H54 (cell line): ENCODE measurements at regions not wholly inside any gene's neighbourhood (a gene's known extent, or its start where the extent isn't known, plus 50 kb on each side); places are given as distances from the start of the nearest gene placed in this dataset.

Experiments used
- DNase-seq: peaks from one replicate; pipeline ENCODE4 v3.0.0; 2011; ENCODE audit warnings: low spot score, mixed read lengths; ENCODE audit not compliant: insufficient read length
- FAIRE-seq: peaks from 3 replicates; lab custom pipeline; 2011; peaks lifted over from hg19 to GRCh38; lab: Jason Lieb, UNC
- POLR2A ChIP-seq: IDR thresholded peaks from 2 replicates; pipeline ENCODE4 v1.6.1; 2011; ENCODE audit warnings: low read depth, mild to moderate bottlenecking, low read length

- FAIRE-seq (no peak), DNase-seq (no peak)
- TF ChIP-seq POLR2A: no peak
These were observed 178.8 kb upstream of the BTBD3 start for GRCh38 chr20:11738852-11739251.

- TF ChIP-seq POLR2A: no peak
- DNase-seq (no peak), FAIRE-seq (no peak)
These were observed 176.7 kb upstream of the BTBD3 start for GRCh38 chr20:11740975-11741374.

- no peak for FAIRE-seq
- no peak for DNase-seq
- TF ChIP-seq POLR2A: no peak
These were observed 172.5 kb upstream of the BTBD3 start for GRCh38 chr20:11745145-11745544.

DNA sequence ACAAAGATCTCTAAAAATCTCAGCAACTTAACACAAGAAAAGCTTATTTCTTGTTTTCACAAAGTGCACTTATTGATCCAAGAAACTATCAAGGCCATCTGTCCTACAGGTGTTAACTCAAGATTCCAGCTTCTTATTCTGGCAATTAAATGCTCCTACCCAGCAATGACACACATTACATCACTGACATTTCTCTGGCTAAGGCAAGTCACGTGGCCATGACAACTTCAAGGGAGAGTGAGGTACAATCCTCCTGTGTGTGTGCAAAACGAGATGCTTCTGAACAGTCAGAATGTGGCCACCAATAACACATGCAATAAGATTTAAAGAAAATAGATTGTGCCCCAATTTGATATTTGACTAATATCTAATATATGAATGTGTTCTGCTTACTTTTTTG, 169.3 kb upstream of the BTBD3 start:
- no peak for TF ChIP-seq POLR2A
- DNase-seq: no peak
- no peak for FAIRE-seq

DNA sequence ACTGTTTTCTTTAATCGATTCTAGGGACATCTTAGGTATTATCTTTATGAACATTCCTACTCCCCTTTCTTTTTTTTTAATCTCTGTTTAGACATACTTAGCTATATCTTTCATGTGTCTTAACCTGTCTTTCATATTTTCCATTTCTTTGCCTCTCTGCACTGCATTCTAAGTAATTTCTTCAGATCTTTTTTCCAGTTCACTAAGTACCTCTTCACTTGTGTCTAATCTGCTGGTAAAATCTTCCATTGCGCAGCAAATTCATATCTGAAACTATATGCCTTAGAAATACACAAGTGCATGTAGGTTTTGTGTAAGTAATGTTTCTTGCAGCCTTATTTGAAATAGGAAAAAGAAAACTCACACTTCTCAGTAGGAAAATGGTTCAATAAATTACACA, 165.4 kb upstream of the BTBD3 start:
- DNase-seq (no peak), FAIRE-seq (no peak)
- no peak for TF ChIP-seq POLR2A

GRCh38 chr20:11753155-11753554, 164.5 kb upstream of the BTBD3 start:
- no peak for DNase-seq
- no peak for TF ChIP-seq POLR2A
- FAIRE-seq: no peak

GRCh38 chr20:11754451-11754850, 163.2 kb upstream of the BTBD3 start:
- no peak for DNase-seq
- TF ChIP-seq POLR2A: no peak
- no peak for FAIRE-seq

DNA sequence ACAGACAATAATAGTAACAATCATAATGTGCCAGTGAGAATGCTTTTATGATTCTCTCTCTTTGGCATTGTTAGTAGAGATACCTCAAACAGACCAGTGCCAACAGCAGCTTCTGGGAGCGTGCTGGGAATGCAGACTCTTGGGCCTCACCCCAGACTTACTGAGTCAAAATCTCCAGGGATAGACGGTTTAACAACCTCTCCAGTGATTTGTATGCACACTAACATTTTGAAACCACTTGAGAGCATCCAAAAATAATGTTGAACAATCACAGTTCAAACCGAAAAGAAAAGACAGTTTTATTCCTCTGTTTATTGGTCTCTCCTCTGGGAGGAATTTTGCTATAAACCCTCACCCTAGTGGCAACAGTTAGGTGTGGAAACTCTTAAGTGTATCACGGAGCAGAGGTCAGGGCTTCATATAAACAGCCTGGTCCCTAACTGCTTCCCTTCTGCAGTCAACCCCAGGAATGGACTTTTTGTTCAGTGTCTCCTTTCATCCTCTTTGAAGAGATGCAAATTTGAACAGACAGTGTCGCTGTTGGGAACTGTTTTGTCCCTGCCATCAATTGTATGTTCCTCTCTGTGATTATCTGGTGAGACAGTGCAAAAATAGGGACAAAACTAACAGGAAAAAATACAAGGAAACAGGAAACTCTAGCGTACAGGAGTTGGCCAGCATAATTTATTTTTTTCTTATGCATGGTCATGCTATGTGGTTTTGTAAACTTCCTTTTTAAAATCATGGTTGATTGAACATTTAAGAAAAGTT, 162.4 kb upstream of the BTBD3 start:
- DNase-seq (no peak), FAIRE-seq (no peak)
- no peak for TF ChIP-seq POLR2A

DNA sequence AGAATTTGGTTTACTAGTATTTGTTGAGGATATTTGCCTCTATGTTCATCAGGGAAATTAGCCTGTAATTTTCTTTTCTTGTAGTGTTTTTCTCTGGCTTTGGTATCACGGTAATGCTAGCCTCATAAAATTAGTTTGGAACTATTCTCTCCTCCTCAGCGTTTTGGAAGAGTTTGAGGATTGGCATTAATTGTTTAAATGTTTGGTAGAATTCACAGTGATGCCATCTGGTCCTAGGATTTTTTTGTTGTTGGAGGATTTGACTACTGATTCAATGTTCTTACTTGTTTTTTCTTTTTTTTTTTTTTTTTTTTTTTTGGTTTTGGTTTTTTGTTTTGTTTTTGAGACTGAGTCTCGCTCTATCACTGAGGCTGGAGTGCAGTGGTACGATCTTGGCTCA, 156.2 kb upstream of the BTBD3 start:
- FAIRE-seq (no peak), DNase-seq (no peak)
- TF ChIP-seq POLR2A: no peak

GRCh38 chr20:11766961-11767360, 150.7 kb upstream of the BTBD3 start:
- FAIRE-seq: no peak
- no peak for TF ChIP-seq POLR2A
- DNase-seq: no peak

- TF ChIP-seq POLR2A: no peak
- DNase-seq (no peak), FAIRE-seq (no peak)
These were observed 147.9 kb upstream of the BTBD3 start for GRCh38 chr20:11769825-11770224.

DNA sequence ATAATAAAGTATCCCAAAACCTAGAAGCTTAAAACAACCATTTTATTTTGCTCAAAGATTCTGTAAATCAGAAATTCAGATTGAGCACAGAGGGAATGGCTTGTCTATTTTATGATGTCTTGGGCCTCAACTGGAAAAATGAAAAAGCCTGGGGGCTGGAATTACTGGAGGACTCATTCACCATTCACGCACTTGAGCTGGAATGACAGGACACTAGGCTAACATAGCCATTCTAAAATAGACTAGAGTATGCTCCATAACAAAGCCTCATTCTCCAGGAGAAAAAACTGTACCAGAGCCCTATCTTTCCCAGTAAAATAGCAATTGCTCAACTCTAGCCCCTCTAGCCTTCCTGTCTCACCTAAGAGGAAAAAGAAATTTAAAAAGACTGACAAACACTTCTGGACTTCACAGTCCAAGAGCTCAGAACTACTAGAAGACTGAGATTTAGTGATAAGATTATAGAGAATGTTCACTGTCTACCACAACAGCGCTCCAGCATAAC, 145.4 kb upstream of the BTBD3 start:
- no peak for TF ChIP-seq POLR2A
- no peak for DNase-seq
- FAIRE-seq: no peak

GRCh38 chr20:11776687-11777086, 141.0 kb upstream of the BTBD3 start:
- no peak for DNase-seq
- no peak for TF ChIP-seq POLR2A
- FAIRE-seq: no peak

DNA sequence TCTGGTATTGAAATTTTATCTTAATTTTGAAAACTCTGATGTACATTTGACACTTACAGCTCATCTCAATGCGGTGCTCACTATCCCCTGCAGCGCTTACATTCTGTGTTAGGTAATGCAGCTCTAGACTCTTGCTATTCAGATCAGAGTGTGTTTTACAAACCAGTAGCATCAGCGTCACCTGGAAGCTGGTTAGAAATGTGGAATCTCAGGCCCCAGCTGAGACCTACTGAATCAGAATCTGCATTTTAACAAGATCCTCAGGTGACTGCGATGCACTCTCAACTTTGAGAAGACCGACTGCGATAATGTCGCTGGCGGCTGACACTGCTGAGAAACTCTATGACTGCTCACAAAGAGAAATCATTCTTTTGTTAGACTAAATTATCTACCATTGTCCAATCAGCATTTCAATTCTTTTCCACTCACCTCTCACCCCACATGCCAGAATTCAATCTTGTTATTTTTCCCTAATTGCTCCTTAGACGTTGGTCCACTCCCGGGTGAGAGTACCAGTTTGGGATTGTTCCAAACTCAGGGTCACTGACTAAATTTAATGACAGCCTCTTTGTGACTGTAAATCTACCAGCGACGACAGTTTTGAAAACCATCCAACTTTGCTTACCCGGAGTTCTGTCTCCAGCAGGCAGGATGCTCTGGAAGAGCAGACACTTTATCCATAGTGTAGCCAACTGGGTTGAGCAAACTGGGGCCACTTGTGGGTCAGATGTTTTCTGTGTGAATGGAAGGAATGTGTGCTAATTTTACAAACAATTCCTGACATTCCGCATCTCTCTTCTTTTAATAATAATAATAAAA, 140.1 kb upstream of the BTBD3 start:
- FAIRE-seq (peak; percentile 66), DNase-seq (no peak)
- TF ChIP-seq POLR2A: no peak

GRCh38 chr20:11778206-11778570, 139.5 kb upstream of the BTBD3 start:
- peak; percentile 45 for FAIRE-seq
- no peak for DNase-seq
- no peak for TF ChIP-seq POLR2A
